ENCODE measurements at regions not wholly inside any gene's neighbourhood (a gene's known extent, or its start where the extent isn't known, plus 50 kb on each side); places are given as distances from the start of the nearest gene placed in this dataset.
"Not testable (repeated sequence)": the region's sequence is repeated elsewhere in the genome, so short reads cannot be mapped to it uniquely, and the experiment has no call there.

- peak; percentile 49 for DNase-seq
Observed at GRCh38 chr3:110243081-110243480, 828.5 kb upstream of the NECTIN3 start.

- no peak for DNase-seq
Observed at GRCh38 chr3:110246796-110247376, 824.7 kb upstream of the NECTIN3 start.

DNA sequence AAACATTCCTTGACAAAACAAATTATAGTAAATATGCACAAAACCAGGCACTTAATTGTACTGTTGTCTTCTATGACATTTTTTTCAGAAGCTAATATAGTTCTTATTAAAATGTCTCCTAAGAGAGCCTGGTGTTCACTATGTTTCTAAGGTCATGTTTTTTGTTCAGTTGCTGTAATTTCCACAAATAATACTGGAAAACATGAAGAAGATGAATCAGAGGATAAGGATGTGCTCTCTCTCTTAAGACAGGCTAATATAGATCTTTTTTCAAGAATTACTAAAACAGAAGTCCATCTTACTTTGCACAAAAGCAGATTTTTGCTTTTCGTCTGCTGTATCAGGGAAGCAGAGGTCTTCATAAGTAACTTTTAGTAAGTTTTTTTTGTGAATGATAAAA lies 823.0 kb upstream of the NECTIN3 start:
- no peak for DNase-seq

- DNase-seq, result no peak
Observed at GRCh38 chr3:110253794-110254193, 817.8 kb upstream of the NECTIN3 start.

- no peak for DNase-seq
Observed at GRCh38 chr3:110254591-110254990, 817.0 kb upstream of the NECTIN3 start.

DNA sequence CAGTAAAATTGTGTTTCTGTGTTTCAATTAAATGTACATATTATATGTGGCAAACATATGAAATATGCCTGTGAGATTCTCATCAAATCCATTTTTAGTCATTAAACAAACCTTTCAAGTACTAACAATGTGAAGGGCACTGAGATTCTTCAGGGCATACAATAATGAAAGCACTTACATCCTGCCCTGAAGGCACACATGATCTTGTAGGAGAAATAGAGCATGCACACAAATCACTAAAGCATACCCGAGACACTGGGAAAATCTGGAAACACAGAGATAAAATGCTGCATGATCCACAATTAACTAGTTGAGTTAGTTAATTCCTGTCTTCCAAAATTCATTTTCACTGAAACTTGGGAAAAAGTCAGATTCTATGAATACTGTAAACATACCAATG lies 810.5 kb upstream of the NECTIN3 start:
- no peak for DNase-seq

DNA sequence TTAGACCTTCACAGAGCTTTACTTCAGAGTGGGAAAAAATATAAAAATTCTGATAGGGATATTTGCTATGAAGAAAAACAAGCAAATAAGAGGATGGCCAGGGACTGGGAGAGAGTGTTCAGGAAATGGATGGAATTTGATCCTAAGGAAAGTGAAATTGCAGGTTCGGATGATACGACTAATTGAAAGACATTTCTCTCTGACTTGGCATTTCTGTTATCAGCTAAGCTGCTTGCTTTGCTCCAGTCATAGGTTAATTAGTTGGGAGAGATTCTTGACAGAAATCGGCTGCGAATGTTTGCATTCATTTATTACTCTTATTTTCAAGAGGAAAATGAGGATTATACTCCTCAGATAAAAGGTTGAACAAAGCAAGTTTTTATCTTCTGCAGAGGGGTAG lies 808.7 kb upstream of the NECTIN3 start:
- DNase-seq, result no peak

GRCh38 chr3:110265302-110265701 lies 806.3 kb upstream of the NECTIN3 start:
- DNase-seq, result no peak

GRCh38 chr3:110267304-110267845 lies 804.2 kb upstream of the NECTIN3 start:
- no peak for DNase-seq

- DNase-seq, result no peak
Observed at GRCh38 chr3:110272525-110272924, 799.1 kb upstream of the NECTIN3 start.

- no peak for DNase-seq
Observed at GRCh38 chr3:110291886-110292501, 779.6 kb upstream of the NECTIN3 start.

- DNase-seq, result no peak
Observed at GRCh38 chr3:110293660-110294059, 778.0 kb upstream of the NECTIN3 start.

DNA sequence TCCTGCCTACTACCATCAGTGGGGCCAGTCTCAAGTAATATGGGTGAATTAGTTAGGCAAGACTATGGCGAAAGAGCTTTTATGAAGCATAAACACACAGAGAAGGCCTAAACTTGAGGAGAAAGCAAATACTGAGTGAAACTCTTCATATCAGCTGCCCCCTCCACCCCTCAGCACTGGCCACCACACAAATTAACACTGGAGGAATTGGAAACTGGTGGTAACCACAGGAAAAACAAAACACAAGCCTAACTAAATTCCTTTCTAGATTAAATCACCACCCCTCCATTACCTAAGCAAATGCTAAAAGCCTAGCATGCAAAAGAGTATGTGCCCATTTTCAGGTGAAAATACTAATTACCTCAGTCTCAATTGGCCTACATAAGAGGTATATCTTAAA lies 774.7 kb upstream of the NECTIN3 start:
- DNase-seq, result peak; percentile 24

- DNase-seq, result no peak
Observed at GRCh38 chr3:110301781-110302180, 769.8 kb upstream of the NECTIN3 start.

- peak; percentile 53 for DNase-seq
Observed at GRCh38 chr3:110307065-110307809, 764.4 kb upstream of the NECTIN3 start.

DNA sequence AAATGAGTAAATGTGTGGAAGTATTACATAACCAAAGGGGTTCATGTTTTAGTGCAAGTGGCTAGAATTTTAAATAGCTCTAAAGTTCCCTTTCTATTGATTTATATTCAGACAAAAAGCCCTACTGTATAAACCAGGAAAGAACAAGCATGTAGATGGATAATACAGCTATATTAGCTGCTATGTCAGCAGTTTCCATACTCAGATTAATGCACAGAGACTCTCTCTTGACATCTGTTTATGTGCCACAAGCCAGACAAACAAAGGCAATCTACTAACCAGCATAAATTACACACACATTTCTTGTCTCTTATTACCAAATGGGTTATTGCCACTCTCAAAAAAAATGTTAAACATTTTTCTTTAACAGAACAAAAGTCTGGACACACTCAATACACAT lies 760.1 kb upstream of the NECTIN3 start:
- DNase-seq, result no peak

GRCh38 chr3:110314512-110315114 lies 757.0 kb upstream of the NECTIN3 start:
- DNase-seq, result peak; percentile 64

- no peak for DNase-seq
Observed at GRCh38 chr3:110318108-110318507, 753.5 kb upstream of the NECTIN3 start.

- no peak for DNase-seq
Observed at GRCh38 chr3:110323349-110323748, 748.3 kb upstream of the NECTIN3 start.

GRCh38 chr3:110324171-110324705 lies 747.4 kb upstream of the NECTIN3 start:
- DNase-seq, result peak; percentile 53

- no peak for DNase-seq
Observed at GRCh38 chr3:110327870-110328269, 743.7 kb upstream of the NECTIN3 start.

GRCh38 chr3:110331562-110331961 lies 740.1 kb upstream of the NECTIN3 start:
- not testable (repeated sequence) for DNase-seq

- DNase-seq, result no peak
Observed at GRCh38 chr3:110332629-110333028, 739.0 kb upstream of the NECTIN3 start.

All from fibroblast of skin of scalp (primary cell).